IMR-90 (cell line): ENCODE measurements at regions not wholly inside any gene's neighbourhood (a gene's known extent, or its start where the extent isn't known, plus 50 kb on each side); places are given as distances from the start of the nearest gene placed in this dataset.

ENCODE experiments used
- ATAC-seq: fragments of 200-7000 bp; cut with Tn5 transposase; 2 replicates; pipeline ENCODE4 v1.9.1; 2020; ENCODE audit warnings: low read depth, mild to moderate bottlenecking, moderate library complexity
- BruUV-seq: library from RNA; stranded (reverse); fragments of 400-500 nt; replicated peaks from 2 replicates; lab custom pipeline; 2021; lab: Mats Ljungman, UMichigan
- CTCF ChIA-PET: fragments of 300-600 bp; formaldehyde crosslinking; extraction: SDS; loops from one replicate; lab custom pipeline; 2021; ENCODE audit warnings: antibody characterized with exemption; lab: Yijun Ruan, JAX
- POLR2A ChIA-PET: fragments of 300-600 bp; sonication (Branson Sonifier 250); formaldehyde crosslinking; loops from one replicate; lab custom pipeline; 2022; ENCODE audit warnings: antibody characterized with exemption; ENCODE audit not compliant: unreplicated experiment; lab: Charles Lee
- DNase-seq: peaks from one replicate; pipeline ENCODE4 v3.0.0; 2013
- H2AFZ ChIP-seq: replicated peaks from 2 replicates; pipeline ENCODE3; 2013; ENCODE audit warnings: low read length, mild to moderate bottlenecking; ENCODE audit not compliant: poor library complexity
- H2AK5ac ChIP-seq: 2 replicates; pipeline ENCODE4 v1.6.1; 2013; ENCODE audit warnings: low read depth, low read length, inconsistent platforms
- H2AK9ac ChIP-seq: replicated peaks from 2 replicates; pipeline ENCODE3; 2013; ENCODE audit warnings: mild to moderate bottlenecking, low read depth, low read length, moderate library complexity; ENCODE audit not compliant: poor library complexity
- H2BK120ac ChIP-seq: 2 replicates; pipeline ENCODE4 v1.6.1; 2013; ENCODE audit warnings: low read depth, low read length, inconsistent platforms
- H2BK15ac ChIP-seq: 3 replicates; pipeline ENCODE4 v1.6.1; 2013; ENCODE audit warnings: low read depth, low read length, inconsistent platforms
- H2BK20ac ChIP-seq: 2 replicates; pipeline ENCODE4 v1.6.1; 2013; ENCODE audit warnings: low read depth, mild to moderate bottlenecking, inconsistent platforms, low read length, moderate library complexity
- H2BK5ac ChIP-seq: 2 replicates; pipeline ENCODE4 v1.6.1; 2013; ENCODE audit warnings: mild to moderate bottlenecking, low read depth, low read length, inconsistent platforms; ENCODE audit not compliant: poor library complexity, severe bottlenecking
- H3K14ac ChIP-seq: replicated peaks from 2 replicates; pipeline ENCODE4 v1.6.1; 2013; ENCODE audit warnings: low read depth, low read length, inconsistent platforms
- H3K18ac ChIP-seq: 2 replicates; pipeline ENCODE4 v1.6.1; 2013; ENCODE audit warnings: low read depth, low read length, control low read depth
- H3K23ac ChIP-seq: 2 replicates; pipeline ENCODE4 v1.6.1; 2013; ENCODE audit warnings: low read depth, low read length, inconsistent platforms
- H3K27ac ChIP-seq: 2 replicates; pipeline ENCODE4 v1.5.1; 2013; ENCODE audit warnings: mild to moderate bottlenecking, control low read depth, low read length; ENCODE audit not compliant: insufficient read depth
- H3K27me3 ChIP-seq: 2 replicates; pipeline ENCODE4 v1.6.1; 2013; ENCODE audit warnings: low read length; ENCODE audit not compliant: control insufficient read depth, insufficient read depth
- H3K36me3 ChIP-seq: 2 replicates; pipeline ENCODE4 v1.6.1; 2013; ENCODE audit warnings: low read length, mixed read lengths; ENCODE audit not compliant: control insufficient read depth, insufficient read depth
- H3K4ac ChIP-seq: 2 replicates; pipeline ENCODE4 v1.6.1; 2013; ENCODE audit warnings: low read depth, low read length, inconsistent platforms
- H3K4me1 ChIP-seq: 2 replicates; pipeline ENCODE4 v1.6.1; 2013; ENCODE audit warnings: low read length, mixed read lengths; ENCODE audit not compliant: control insufficient read depth, insufficient read depth
- H3K4me2 ChIP-seq: 2 replicates; pipeline ENCODE4 v1.6.1; 2013; ENCODE audit warnings: low read depth, mild to moderate bottlenecking, control low read depth, low read length, moderate library complexity
- H3K4me3 ChIP-seq: 2 replicates; pipeline ENCODE4 v1.5.1; 2013; ENCODE audit warnings: low read depth, mild to moderate bottlenecking, control low read depth, low read length, moderate library complexity; ENCODE audit not compliant: insufficient read depth
- H3K56ac ChIP-seq: 2 replicates; pipeline ENCODE4 v1.6.1; 2013; ENCODE audit warnings: low read length, inconsistent platforms; ENCODE audit not compliant: insufficient read depth; ENCODE audit errors: extremely low read depth
- H3K79me1 ChIP-seq, 2 experiments: 2 replicates each; pipeline ENCODE4 v1.6.1; 2013; ENCODE audit warnings: low read length in 2 of 2, inconsistent platforms in 1 of 2, low read depth in 1 of 2
- H3K9ac ChIP-seq: 2 replicates; pipeline ENCODE4 v1.6.1; 2013; ENCODE audit warnings: low read depth, low read length, control low read depth
- H3K9me1 ChIP-seq: 2 replicates; pipeline ENCODE4 v1.6.1; 2013; ENCODE audit warnings: low read length, inconsistent platforms; ENCODE audit not compliant: insufficient read depth
- H3K9me3 ChIP-seq: 2 replicates; pipeline ENCODE4 v1.6.1; 2013; ENCODE audit warnings: low read length; ENCODE audit not compliant: control insufficient read depth, insufficient read depth
- H4K20me1 ChIP-seq: 2 replicates; pipeline ENCODE4 v1.6.1; 2013; ENCODE audit warnings: low read length, inconsistent platforms; ENCODE audit not compliant: insufficient read depth
- H4K5ac ChIP-seq: 2 replicates; pipeline ENCODE4 v1.6.1; 2013; ENCODE audit warnings: mild to moderate bottlenecking, low read depth, low read length, control low read depth
- H4K8ac ChIP-seq, 2 experiments: 2 replicates each; pipeline ENCODE4 v1.6.1; 2013; ENCODE audit warnings: low read depth in 2 of 2, low read length in 2 of 2, control low read depth in 1 of 2, inconsistent platforms in 1 of 2
- H4K91ac ChIP-seq: 2 replicates; pipeline ENCODE4 v1.6.1; 2013; ENCODE audit warnings: low read depth, low read length, inconsistent platforms; ENCODE audit not compliant: insufficient read depth
- BHLHE40 ChIP-seq: fragments of 150-350 bp; IDR thresholded peaks from 2 replicates; pipeline ENCODE4 v1.6.1; 2016; ENCODE audit warnings: mild to moderate bottlenecking, low read depth, low read length
- CEBPB ChIP-seq: IDR thresholded peaks from 2 replicates; pipeline ENCODE4 v1.6.1; 2012; ENCODE audit warnings: low read depth, low read length, improper control_type of control experiment
- CHD1 ChIP-seq: IDR thresholded peaks from 2 replicates; pipeline ENCODE4 v1.6.1; 2012; ENCODE audit warnings: low read depth, low read length, improper control_type of control experiment
- FOS ChIP-seq: fragments of 150-350 bp; IDR thresholded peaks from 2 replicates; pipeline ENCODE4 v1.6.1; 2016; ENCODE audit warnings: low read depth, low read length
- MAFK ChIP-seq: IDR thresholded peaks from 2 replicates; pipeline ENCODE4 v1.6.1; 2012; ENCODE audit warnings: low read depth, low read length, improper control_type of control experiment
- MXI1 ChIP-seq: IDR thresholded peaks from 2 replicates; pipeline ENCODE4 v1.6.1; 2012; ENCODE audit warnings: low read depth, mild to moderate bottlenecking, low read length, moderate library complexity, borderline replicate concordance
- NFE2L2 ChIP-seq: fragments of 150-350 bp; IDR thresholded peaks from 2 replicates; pipeline ENCODE4 v1.6.1; 2016; ENCODE audit warnings: low read depth, mild to moderate bottlenecking, low read length
- POLR2A ChIP-seq: IDR thresholded peaks from 2 replicates; pipeline ENCODE4 v1.6.1; 2012; ENCODE audit warnings: mild to moderate bottlenecking, low read depth, low read length
- RAD21 ChIP-seq: IDR thresholded peaks from 2 replicates; pipeline ENCODE4 v1.6.1; 2012; ENCODE audit warnings: low read length, improper control_type of control experiment
- RCOR1 ChIP-seq: IDR thresholded peaks from 2 replicates; pipeline ENCODE4 v1.6.1; 2012; ENCODE audit warnings: mild to moderate bottlenecking, low read length, improper control_type of control experiment; ENCODE audit not compliant: insufficient replicate concordance
- RFX5 ChIP-seq: IDR thresholded peaks from 2 replicates; pipeline ENCODE4 v1.8.0; 2012; ENCODE audit warnings: low read depth, mild to moderate bottlenecking, low read length, moderate library complexity
- SMC3 ChIP-seq: fragments of 150-350 bp; IDR thresholded peaks from 2 replicates; pipeline ENCODE4 v1.6.1; 2016; ENCODE audit warnings: low read depth, mild to moderate bottlenecking, antibody characterized with exemption, low read length, moderate library complexity
- WGBS, 2 experiments: methylation state at CpG; one replicate each; pipeline versions ENCODE4 v1.1.5 to v1.1.7; 2013; ENCODE audit warnings: missing lambda C conversion rate in 2 of 2; ENCODE audit not compliant: insufficient read length in 1 of 2; ENCODE audit errors: extremely low coverage in 2 of 2; 5-methylcytosine and 5-hydroxymethylcytosine counted together
- dilution Hi-C: fragments of 300-500 bp; cut with HindIII; formaldehyde crosslinking; loops from one replicate; pipeline ENCODE4 v1.14.3; 2018; ENCODE audit warnings: low sequenced_read_pairs; ENCODE audit not compliant: unreplicated experiment
- in situ Hi-C: fragments of 300-500 bp; cut with MboI; formaldehyde crosslinking; loops from 3 replicates; pipeline ENCODE4 v1.14.3; 2019; ENCODE audit warnings: low sequenced_read_pairs, inconsistent platforms, mixed read lengths
- intact Hi-C: fragments of 100-400 bp; cut with micrococcal nuclease; formaldehyde crosslinking; loops from 2 replicates; pipeline ENCODE4 v1.10.0; 2022
- TF ChIP-seq, protein P1 (sequence below): conservative IDR thresholded peaks from 2 replicates; pipeline ENCODE4 v1.5.1; 2012; ENCODE audit warnings: mild to moderate bottlenecking, low read depth, low read length, improper control_type of control experiment
- TF ChIP-seq, protein P2 (sequence below): fragments of 150-350 bp; IDR thresholded peaks from 2 replicates; pipeline ENCODE4 v1.6.1; 2016; ENCODE audit warnings: low read depth, mild to moderate bottlenecking, low read length, moderate library complexity, borderline replicate concordance
- TF ChIP-seq, protein P3 (sequence below): fragments of 150-350 bp; IDR thresholded peaks from 2 replicates; pipeline ENCODE4 v1.6.1; 2017; ENCODE audit warnings: mild to moderate bottlenecking, antibody characterized with exemption, low read length, low read depth

DNA sequence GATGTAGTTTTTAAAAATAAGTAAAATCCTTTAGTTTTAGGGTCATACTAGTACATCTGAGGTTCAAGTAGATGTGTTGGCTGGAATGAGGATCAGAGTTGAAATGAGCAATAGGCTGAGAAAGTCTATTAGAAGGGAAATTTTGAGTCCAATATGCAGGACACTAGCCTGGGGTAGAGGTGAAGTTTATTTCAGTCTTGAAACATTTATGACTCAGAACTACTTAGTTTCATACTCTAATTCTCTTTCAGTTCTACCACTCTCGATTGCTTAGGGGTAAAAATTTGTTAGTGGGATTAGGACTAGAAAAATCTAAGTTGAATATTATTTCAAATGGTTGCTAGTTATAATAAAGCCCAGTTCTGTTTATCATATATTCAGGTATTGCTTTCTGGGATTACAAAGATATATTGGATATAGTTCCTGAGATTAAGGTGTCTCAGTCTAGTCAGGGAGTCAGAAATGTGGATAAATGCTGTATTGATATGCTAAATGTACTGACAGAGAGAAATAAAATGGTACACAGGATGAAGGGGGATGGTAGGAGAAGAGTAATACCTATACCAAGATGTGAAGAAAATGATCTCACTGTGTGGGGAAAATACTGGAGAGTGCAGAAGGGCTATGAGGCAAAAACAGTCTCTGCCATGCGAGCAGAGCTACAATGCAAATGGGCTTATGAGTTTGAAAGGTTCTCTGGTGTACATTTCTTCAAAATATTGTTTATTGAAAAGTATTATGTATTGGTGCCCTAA, 395.8 kb upstream of the FBXO33 start:
- WGBS, 2 experiments = no CpG with 5 or more reads among the region's 2 CpGs
- CTCF ChIA-PET = no interaction called here
- H2AK9ac ChIP-seq = no peak overlapping the region
- H3K4me1 ChIP-seq = no peaks in the 10 kb centered on the region
- H3K4me2 ChIP-seq = no peak overlapping the region
- no peak overlapping the region for H4K91ac ChIP-seq
- in situ Hi-C loops = no loop called here
- no peak overlapping the region for H3K18ac ChIP-seq
- H3K4me3 ChIP-seq = no peak overlapping the region
- H4K5ac ChIP-seq = no peak overlapping the region
- no peak overlapping the region for H3K23ac ChIP-seq
- intact Hi-C loops = no loop called here
- no peak overlapping the region for H3K14ac ChIP-seq
- H2BK5ac ChIP-seq = no peak overlapping the region
- no TSS peak for BruUV-seq
- H3K56ac ChIP-seq = no peak overlapping the region
- no peak overlapping the region for H4K8ac ChIP-seq
- H2AFZ ChIP-seq = no peak overlapping the region
- no peaks in the 10 kb centered on the region for H3K79me1 ChIP-seq
- H2BK15ac ChIP-seq = no peak overlapping the region
- peaks cover 2% of the 10 kb centered on the region; the same call in 1 of the 2 replicates for H3K9me3 ChIP-seq
- POLR2A ChIA-PET = no interaction called here
- ATAC-seq (no peak), DNase-seq (no peak)
- H4K20me1 ChIP-seq = no peaks in the 10 kb centered on the region
- no peaks in the 10 kb centered on the region for H3K27me3 ChIP-seq
- H2AK5ac ChIP-seq = no peak overlapping the region
- H3K4ac ChIP-seq = no peak overlapping the region
- no peak overlapping the region for H3K9ac ChIP-seq
- TF ChIP-seq FOS = no peak
- TF ChIP-seq BHLHE40 = no peak
- TF ChIP-seq MXI1 = no peak
- TF ChIP-seq RFX5 = no peak
- no peak for TF ChIP-seq RAD21
- TF ChIP-seq, protein P1, sequence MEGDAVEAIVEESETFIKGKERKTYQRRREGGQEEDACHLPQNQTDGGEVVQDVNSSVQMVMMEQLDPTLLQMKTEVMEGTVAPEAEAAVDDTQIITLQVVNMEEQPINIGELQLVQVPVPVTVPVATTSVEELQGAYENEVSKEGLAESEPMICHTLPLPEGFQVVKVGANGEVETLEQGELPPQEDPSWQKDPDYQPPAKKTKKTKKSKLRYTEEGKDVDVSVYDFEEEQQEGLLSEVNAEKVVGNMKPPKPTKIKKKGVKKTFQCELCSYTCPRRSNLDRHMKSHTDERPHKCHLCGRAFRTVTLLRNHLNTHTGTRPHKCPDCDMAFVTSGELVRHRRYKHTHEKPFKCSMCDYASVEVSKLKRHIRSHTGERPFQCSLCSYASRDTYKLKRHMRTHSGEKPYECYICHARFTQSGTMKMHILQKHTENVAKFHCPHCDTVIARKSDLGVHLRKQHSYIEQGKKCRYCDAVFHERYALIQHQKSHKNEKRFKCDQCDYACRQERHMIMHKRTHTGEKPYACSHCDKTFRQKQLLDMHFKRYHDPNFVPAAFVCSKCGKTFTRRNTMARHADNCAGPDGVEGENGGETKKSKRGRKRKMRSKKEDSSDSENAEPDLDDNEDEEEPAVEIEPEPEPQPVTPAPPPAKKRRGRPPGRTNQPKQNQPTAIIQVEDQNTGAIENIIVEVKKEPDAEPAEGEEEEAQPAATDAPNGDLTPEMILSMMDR = no peak
- no peak for TF ChIP-seq RCOR1
- TF ChIP-seq MAFK = no peak
- no peak for TF ChIP-seq CEBPB
- TF ChIP-seq POLR2A = no peak
- no peak for TF ChIP-seq SMC3
- TF ChIP-seq, protein P2, sequence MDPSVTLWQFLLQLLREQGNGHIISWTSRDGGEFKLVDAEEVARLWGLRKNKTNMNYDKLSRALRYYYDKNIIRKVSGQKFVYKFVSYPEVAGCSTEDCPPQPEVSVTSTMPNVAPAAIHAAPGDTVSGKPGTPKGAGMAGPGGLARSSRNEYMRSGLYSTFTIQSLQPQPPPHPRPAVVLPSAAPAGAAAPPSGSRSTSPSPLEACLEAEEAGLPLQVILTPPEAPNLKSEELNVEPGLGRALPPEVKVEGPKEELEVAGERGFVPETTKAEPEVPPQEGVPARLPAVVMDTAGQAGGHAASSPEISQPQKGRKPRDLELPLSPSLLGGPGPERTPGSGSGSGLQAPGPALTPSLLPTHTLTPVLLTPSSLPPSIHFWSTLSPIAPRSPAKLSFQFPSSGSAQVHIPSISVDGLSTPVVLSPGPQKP = no peak
- no peak for TF ChIP-seq CHD1
- TF ChIP-seq, protein P3, sequence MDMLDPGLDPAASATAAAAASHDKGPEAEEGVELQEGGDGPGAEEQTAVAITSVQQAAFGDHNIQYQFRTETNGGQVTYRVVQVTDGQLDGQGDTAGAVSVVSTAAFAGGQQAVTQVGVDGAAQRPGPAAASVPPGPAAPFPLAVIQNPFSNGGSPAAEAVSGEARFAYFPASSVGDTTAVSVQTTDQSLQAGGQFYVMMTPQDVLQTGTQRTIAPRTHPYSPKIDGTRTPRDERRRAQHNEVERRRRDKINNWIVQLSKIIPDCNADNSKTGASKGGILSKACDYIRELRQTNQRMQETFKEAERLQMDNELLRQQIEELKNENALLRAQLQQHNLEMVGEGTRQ = no peak
- no peak for TF ChIP-seq NFE2L2
- no peaks in the 10 kb centered on the region for H3K36me3 ChIP-seq
- H3K27ac ChIP-seq = no peak overlapping the region
- no peak overlapping the region for H2BK20ac ChIP-seq
- dilution Hi-C loops = no loop called here
- H2BK120ac ChIP-seq = no peak overlapping the region
- no peaks in the 10 kb centered on the region for H3K9me1 ChIP-seq
